ENCODE measurements at regions not wholly inside any gene's neighbourhood (a gene's known extent, or its start where the extent isn't known, plus 50 kb on each side); places are given as distances from the start of the nearest gene placed in this dataset.

- TF ChIP-seq CTCF (IDR thresholded peaks at IDR 0.05): no peak
- TF ChIP-seq POLR2A (IDR thresholded peaks at IDR 0.05): no peak
Observed at GRCh38 chr14:71693381-71693780, 238.8 kb upstream of the RGS6 start.
